ENCODE measurements at regions not wholly inside any gene's neighbourhood (a gene's known extent, or its start where the extent isn't known, plus 50 kb on each side); places are given as distances from the start of the nearest gene placed in this dataset.

- no peaks in the 10 kb centered on the region for H3K36me3 ChIP-seq (ENCODE audit: insufficient read depth, low read length)
- H3K4me3 ChIP-seq (ENCODE audit: insufficient read depth, low read length), result no peak overlapping the region
- no peak for TF ChIP-seq CTCF (IDR thresholded peaks at IDR 0.05; ENCODE audit: extremely low read depth, low read depth, low read length)
- no peak overlapping the region for H3K4me2 ChIP-seq (ENCODE audit: insufficient read depth, low read length)
- no peaks in the 10 kb centered on the region for H3K9me3 ChIP-seq (ENCODE audit: low read depth, low read length)
- H3K4me1 ChIP-seq (ENCODE audit: insufficient read depth, low read length), result peaks cover 20% of the 10 kb centered on the region
- no peak for DNase-seq (ENCODE audit: insufficient read length, low spot score, missing footprints)
- no peaks in the 10 kb centered on the region for H3K79me2 ChIP-seq (ENCODE audit: insufficient read depth, low read length)
- no peaks in the 10 kb centered on the region for H3K27me3 ChIP-seq (ENCODE audit: insufficient read depth, low read length)
- no peak overlapping the region for H3K27ac ChIP-seq (ENCODE audit: low read depth, low read length)
- no peak overlapping the region for H2AFZ ChIP-seq (ENCODE audit: low read length)
- no peaks in the 10 kb centered on the region for H4K20me1 ChIP-seq (ENCODE audit: insufficient read depth, low read length)
These were observed 236.9 kb upstream of the IGFBP3 start for GRCh38 chr7:46157931-46158330.

GRCh38 chr7:46157404-46157803, 236.3 kb upstream of the IGFBP3 start:
- no peak overlapping the region for H3K4me2 ChIP-seq (ENCODE audit: insufficient read depth, low read length)
- H3K27ac ChIP-seq (ENCODE audit: low read depth, low read length), result no peak overlapping the region

GRCh38 chr7:46156853-46157252, 235.8 kb upstream of the IGFBP3 start:
- Histone ChIP-seq H2AFZ (ENCODE audit: low read length) (no peak overlapping the region), H3K36me3 (ENCODE audit: insufficient read depth, low read length) (no peaks in the 10 kb centered on the region)

More at GRCh38 chr7:46157404-46157803, 236.3 kb upstream of the IGFBP3 start:
- no peak overlapping the region for H3K4me3 ChIP-seq (ENCODE audit: insufficient read depth, low read length)
- no peaks in the 10 kb centered on the region for H4K20me1 ChIP-seq (ENCODE audit: insufficient read depth, low read length)
- H3K27me3 ChIP-seq (ENCODE audit: insufficient read depth, low read length), result no peaks in the 10 kb centered on the region
- DNase-seq (ENCODE audit: insufficient read length, low spot score, missing footprints), result no peak
- peaks cover 17% of the 10 kb centered on the region for H3K4me1 ChIP-seq (ENCODE audit: insufficient read depth, low read length)
- no peaks in the 10 kb centered on the region for H3K36me3 ChIP-seq (ENCODE audit: insufficient read depth, low read length)
- TF ChIP-seq CTCF (IDR thresholded peaks at IDR 0.05; ENCODE audit: extremely low read depth, low read depth, low read length), result no peak
- no peaks in the 10 kb centered on the region for H3K79me2 ChIP-seq (ENCODE audit: insufficient read depth, low read length)
- no peaks in the 10 kb centered on the region for H3K9me3 ChIP-seq (ENCODE audit: low read depth, low read length)
- H2AFZ ChIP-seq (ENCODE audit: low read length), result no peak overlapping the region

GRCh38 chr7:46156086-46156485, 235.0 kb upstream of the IGFBP3 start:
- Histone ChIP-seq H3K27me3 (ENCODE audit: insufficient read depth, low read length) (no peaks in the 10 kb centered on the region), H2AFZ (ENCODE audit: low read length) (no peak overlapping the region), H3K4me3 (ENCODE audit: insufficient read depth, low read length) (no peak overlapping the region), H4K20me1 (ENCODE audit: insufficient read depth, low read length) (no peaks in the 10 kb centered on the region), H3K36me3 (ENCODE audit: insufficient read depth, low read length) (no peaks in the 10 kb centered on the region), H3K4me2 (ENCODE audit: insufficient read depth, low read length) (no peak overlapping the region), H3K4me1 (ENCODE audit: insufficient read depth, low read length) (peaks cover 17% of the 10 kb centered on the region), H3K79me2 (ENCODE audit: insufficient read depth, low read length) (no peaks in the 10 kb centered on the region), H3K9me3 (ENCODE audit: low read depth, low read length) (no peaks in the 10 kb centered on the region), H3K27ac (ENCODE audit: low read depth, low read length) (no peak overlapping the region)
- no peak for DNase-seq (ENCODE audit: insufficient read length, low spot score, missing footprints)
- no peak for TF ChIP-seq CTCF (IDR thresholded peaks at IDR 0.05; ENCODE audit: extremely low read depth, low read depth, low read length)

More at GRCh38 chr7:46156853-46157252, 235.8 kb upstream of the IGFBP3 start:
- no peak for TF ChIP-seq CTCF (IDR thresholded peaks at IDR 0.05; ENCODE audit: extremely low read depth, low read depth, low read length)
- Histone ChIP-seq H3K79me2 (ENCODE audit: insufficient read depth, low read length) (no peaks in the 10 kb centered on the region), H3K27me3 (ENCODE audit: insufficient read depth, low read length) (no peaks in the 10 kb centered on the region), H3K9me3 (ENCODE audit: low read depth, low read length) (no peaks in the 10 kb centered on the region), H3K4me2 (ENCODE audit: insufficient read depth, low read length) (no peak overlapping the region), H4K20me1 (ENCODE audit: insufficient read depth, low read length) (no peaks in the 10 kb centered on the region), H3K4me3 (ENCODE audit: insufficient read depth, low read length) (no peak overlapping the region), H3K27ac (ENCODE audit: low read depth, low read length) (no peak overlapping the region), H3K4me1 (ENCODE audit: insufficient read depth, low read length) (peaks cover 17% of the 10 kb centered on the region)
- DNase-seq (ENCODE audit: insufficient read length, low spot score, missing footprints), result no peak

All from osteoblast (primary cell).